ENCODE measurements at regions not wholly inside any gene's neighbourhood (a gene's known extent, or its start where the extent isn't known, plus 50 kb on each side); places are given as distances from the start of the nearest gene placed in this dataset.

GRCh38 chr5:3382151-3382550, 213.5 kb upstream of the IRX1 start:
- TF ChIP-seq, protein P1, sequence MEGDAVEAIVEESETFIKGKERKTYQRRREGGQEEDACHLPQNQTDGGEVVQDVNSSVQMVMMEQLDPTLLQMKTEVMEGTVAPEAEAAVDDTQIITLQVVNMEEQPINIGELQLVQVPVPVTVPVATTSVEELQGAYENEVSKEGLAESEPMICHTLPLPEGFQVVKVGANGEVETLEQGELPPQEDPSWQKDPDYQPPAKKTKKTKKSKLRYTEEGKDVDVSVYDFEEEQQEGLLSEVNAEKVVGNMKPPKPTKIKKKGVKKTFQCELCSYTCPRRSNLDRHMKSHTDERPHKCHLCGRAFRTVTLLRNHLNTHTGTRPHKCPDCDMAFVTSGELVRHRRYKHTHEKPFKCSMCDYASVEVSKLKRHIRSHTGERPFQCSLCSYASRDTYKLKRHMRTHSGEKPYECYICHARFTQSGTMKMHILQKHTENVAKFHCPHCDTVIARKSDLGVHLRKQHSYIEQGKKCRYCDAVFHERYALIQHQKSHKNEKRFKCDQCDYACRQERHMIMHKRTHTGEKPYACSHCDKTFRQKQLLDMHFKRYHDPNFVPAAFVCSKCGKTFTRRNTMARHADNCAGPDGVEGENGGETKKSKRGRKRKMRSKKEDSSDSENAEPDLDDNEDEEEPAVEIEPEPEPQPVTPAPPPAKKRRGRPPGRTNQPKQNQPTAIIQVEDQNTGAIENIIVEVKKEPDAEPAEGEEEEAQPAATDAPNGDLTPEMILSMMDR (IDR thresholded peaks at IDR 0.05): no peak
- TF ChIP-seq POLR2AphosphoS5 (IDR thresholded peaks at IDR 0.05; ENCODE audit: low read depth, low read length): no peak
- TF ChIP-seq REST (IDR thresholded peaks at IDR 0.05; ENCODE audit: insufficient read depth in 1 of 2, low read depth in 2 of 2, low read length in 1 of 2): no peak
- no peak for TF ChIP-seq SIN3A (IDR thresholded peaks at IDR 0.05; ENCODE audit: borderline replicate concordance, insufficient read depth, low read depth, low read length)

Measured in Panc1 (cell line).